Neural progenitor cell (in vitro differentiated cells): ENCODE measurements at regions not wholly inside any gene's neighbourhood (a gene's known extent, or its start where the extent isn't known, plus 50 kb on each side); places are given as distances from the start of the nearest gene placed in this dataset.

Experiments
- DNase-seq: peaks from one replicate; pipeline ENCODE4 v3.0.0-alpha.2; 2016; ENCODE audit warnings: low spot score
- H2AFZ ChIP-seq: fragments of 200-600 bp; sonication (generic); replicated peaks from 2 replicates; pipeline ENCODE4 v1.6.1; 2016; ENCODE audit warnings: antibody characterized with exemption
- H3F3A ChIP-seq: fragments of 200-600 bp; sonication (generic); 2 replicates; pipeline ENCODE4 v1.6.1; 2016; ENCODE audit warnings: antibody characterized with exemption, low read depth
- H3K27ac ChIP-seq: fragments of 200-600 bp; sonication (generic); 2 replicates; pipeline ENCODE4 v1.5.1; 2016; ENCODE audit warnings: mild to moderate bottlenecking
- H3K27me3 ChIP-seq: fragments of 200-600 bp; sonication (generic); 2 replicates; pipeline ENCODE4 v1.6.1; 2016; ENCODE audit warnings: mild to moderate bottlenecking, moderate library complexity
- H3K36me3 ChIP-seq: fragments of 200-600 bp; sonication (generic); 2 replicates; pipeline ENCODE4 v1.5.1; 2016
- H3K4me1 ChIP-seq: fragments of 200-600 bp; sonication (generic); 2 replicates; pipeline ENCODE4 v1.6.1; 2016; ENCODE audit warnings: mixed run types
- H3K4me2 ChIP-seq: fragments of 200-600 bp; sonication (generic); 2 replicates; pipeline ENCODE4 v1.6.1; 2016
- H3K4me3 ChIP-seq: fragments of 200-600 bp; sonication (generic); 2 replicates; pipeline ENCODE4 v1.5.1; 2016
- H3K79me2 ChIP-seq: fragments of 200-600 bp; sonication (generic); 2 replicates; pipeline ENCODE4 v1.6.1; 2016; ENCODE audit warnings: low read depth
- H3K9ac ChIP-seq: fragments of 200-600 bp; sonication (generic); 2 replicates; pipeline ENCODE4 v1.6.1; 2016
- H3K9me3 ChIP-seq: fragments of 200-600 bp; sonication (generic); 2 replicates; pipeline ENCODE4 v1.5.1; 2016; ENCODE audit warnings: low read depth
- H4K20me1 ChIP-seq: fragments of 200-600 bp; sonication (generic); 2 replicates; pipeline ENCODE4 v1.6.1; 2016; ENCODE audit warnings: low read depth
- H3K27ac Mint-ChIP-seq: 3 replicates; pipeline ENCODE4 v1.8.0; 2021; ENCODE audit warnings: mixed read lengths
- H3K27me3 Mint-ChIP-seq: 2 replicates; pipeline ENCODE4 v1.8.0; 2022; ENCODE audit warnings: low read depth, mild to moderate bottlenecking, inconsistent platforms, moderate library complexity, mixed read lengths; ENCODE audit not compliant: insufficient read depth
- H3K36me3 Mint-ChIP-seq: 3 replicates; pipeline ENCODE4 v1.8.0; 2021; ENCODE audit warnings: mixed read lengths
- H3K4me1 Mint-ChIP-seq: 3 replicates; pipeline ENCODE4 v1.8.0; 2021; ENCODE audit warnings: mixed read lengths
- H3K4me3 Mint-ChIP-seq: 3 replicates; pipeline ENCODE4 v1.8.0; 2021; ENCODE audit warnings: mild to moderate bottlenecking, moderate library complexity, mixed read lengths
- H3K9me3 Mint-ChIP-seq: 3 replicates; pipeline ENCODE4 v1.8.0; 2020; ENCODE audit warnings: mixed read lengths
- EZH2 ChIP-seq: fragments of 200-600 bp; sonication (generic); IDR thresholded peaks from 2 replicates; pipeline ENCODE4 v1.6.1; 2017; ENCODE audit warnings: antibody characterized with exemption, mild to moderate bottlenecking, moderate library complexity
- EZH2phosphoT487 ChIP-seq: fragments of 200-600 bp; sonication (generic); IDR thresholded peaks from 2 replicates; pipeline ENCODE4 v1.6.1; 2017; ENCODE audit warnings: antibody characterized with exemption
- TF ChIP-seq, protein P1 (sequence below): fragments of 200-600 bp; sonication (generic); IDR thresholded peaks from 2 replicates; pipeline ENCODE4 v1.5.1; 2017; ENCODE audit warnings: antibody characterized with exemption, mild to moderate bottlenecking

GRCh38 chr7:91425149-91425548, 160.9 kb downstream of the FZD1 start:
- Histone ChIP-seq H2AFZ (no peak overlapping the region), H3K9me3 (no peaks in the 10 kb centered on the region), H3K27ac (no peak overlapping the region), H3K4me3 (no peak overlapping the region), H3K4me2 (no peak overlapping the region), H3K27me3 (no peaks in the 10 kb centered on the region), H3K79me2 (no peaks in the 10 kb centered on the region), H4K20me1 (no peaks in the 10 kb centered on the region), H3K4me1 (peaks cover 14% of the 10 kb centered on the region), H3K36me3 (peaks cover 4% of the 10 kb centered on the region), H3F3A (no peaks in the 10 kb centered on the region), H3K9ac (no peak overlapping the region)
- TF ChIP-seq, protein P1, sequence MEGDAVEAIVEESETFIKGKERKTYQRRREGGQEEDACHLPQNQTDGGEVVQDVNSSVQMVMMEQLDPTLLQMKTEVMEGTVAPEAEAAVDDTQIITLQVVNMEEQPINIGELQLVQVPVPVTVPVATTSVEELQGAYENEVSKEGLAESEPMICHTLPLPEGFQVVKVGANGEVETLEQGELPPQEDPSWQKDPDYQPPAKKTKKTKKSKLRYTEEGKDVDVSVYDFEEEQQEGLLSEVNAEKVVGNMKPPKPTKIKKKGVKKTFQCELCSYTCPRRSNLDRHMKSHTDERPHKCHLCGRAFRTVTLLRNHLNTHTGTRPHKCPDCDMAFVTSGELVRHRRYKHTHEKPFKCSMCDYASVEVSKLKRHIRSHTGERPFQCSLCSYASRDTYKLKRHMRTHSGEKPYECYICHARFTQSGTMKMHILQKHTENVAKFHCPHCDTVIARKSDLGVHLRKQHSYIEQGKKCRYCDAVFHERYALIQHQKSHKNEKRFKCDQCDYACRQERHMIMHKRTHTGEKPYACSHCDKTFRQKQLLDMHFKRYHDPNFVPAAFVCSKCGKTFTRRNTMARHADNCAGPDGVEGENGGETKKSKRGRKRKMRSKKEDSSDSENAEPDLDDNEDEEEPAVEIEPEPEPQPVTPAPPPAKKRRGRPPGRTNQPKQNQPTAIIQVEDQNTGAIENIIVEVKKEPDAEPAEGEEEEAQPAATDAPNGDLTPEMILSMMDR: no peak
- TF ChIP-seq EZH2phosphoT487: no peak
- TF ChIP-seq EZH2: no peak
- Mint-ChIP-seq H3K4me3 (no peak overlapping the region), H3K27ac (no peak overlapping the region), H3K27me3 (peaks cover 2% of the 10 kb centered on the region), H3K9me3 (no peaks in the 10 kb centered on the region), H3K4me1 (peaks cover 17% of the 10 kb centered on the region), H3K36me3 (no peaks in the 10 kb centered on the region)
- no peak for DNase-seq

- H3K36me3 Mint-ChIP-seq: no peaks in the 10 kb centered on the region
- Histone ChIP-seq H3K27ac (no peak overlapping the region), H3K4me1 (no peaks in the 10 kb centered on the region), H3K4me2 (no peak overlapping the region), H3K36me3 (peaks cover 4% of the 10 kb centered on the region), H2AFZ (no peak overlapping the region), H4K20me1 (no peaks in the 10 kb centered on the region), H3K9me3 (no peaks in the 10 kb centered on the region), H3K4me3 (no peak overlapping the region), H3F3A (no peaks in the 10 kb centered on the region), H3K27me3 (no peaks in the 10 kb centered on the region), H3K79me2 (no peaks in the 10 kb centered on the region), H3K9ac (no peak overlapping the region)
- H3K4me3 Mint-ChIP-seq: no peak overlapping the region
- peaks cover 2% of the 10 kb centered on the region for H3K27me3 Mint-ChIP-seq
- H3K27ac Mint-ChIP-seq: no peak overlapping the region
- peaks cover under 1% of the 10 kb centered on the region for H3K9me3 Mint-ChIP-seq
- TF ChIP-seq, protein P1: no peak
- TF ChIP-seq EZH2phosphoT487 (no peak), EZH2 (no peak)
- no peak for DNase-seq
- peaks cover 12% of the 10 kb centered on the region for H3K4me1 Mint-ChIP-seq
Observed at GRCh38 chr7:91427051-91427450, 162.8 kb downstream of the FZD1 start.

DNA sequence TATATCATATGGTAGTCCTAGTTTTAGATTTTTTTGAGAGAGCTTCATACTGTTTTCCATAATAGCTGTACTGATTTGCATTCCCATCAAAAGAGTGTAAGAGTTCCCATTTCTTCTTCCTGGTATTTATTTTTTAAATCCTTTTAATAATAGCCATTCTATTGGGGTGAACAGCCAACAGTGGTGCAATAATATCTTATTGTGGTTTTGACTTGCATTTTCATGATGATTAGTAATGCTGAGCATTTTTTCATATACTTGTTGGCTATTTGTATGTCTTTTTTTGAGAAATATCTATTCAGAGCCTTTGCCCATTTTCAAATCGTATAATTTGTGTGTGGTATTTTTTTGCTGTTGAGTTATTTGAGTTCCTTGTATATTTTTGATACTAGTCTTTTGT, 167.4 kb downstream of the FZD1 start:
- no peak overlapping the region for H3K4me2 ChIP-seq
- H3K27me3 Mint-ChIP-seq: no peaks in the 10 kb centered on the region
- H3K36me3 Mint-ChIP-seq: no peaks in the 10 kb centered on the region
- peaks cover 7% of the 10 kb centered on the region for H3K9me3 Mint-ChIP-seq
- no peak overlapping the region for H3K4me3 Mint-ChIP-seq
- H3K79me2 ChIP-seq: no peaks in the 10 kb centered on the region
- no peak overlapping the region for H3K27ac Mint-ChIP-seq
- no peak overlapping the region for H3K4me3 ChIP-seq
- no peaks in the 10 kb centered on the region for H3K4me1 ChIP-seq
- no peaks in the 10 kb centered on the region for H3K9me3 ChIP-seq
- no peak for DNase-seq
- H3K27ac ChIP-seq: no peak overlapping the region
- no peak overlapping the region for H2AFZ ChIP-seq
- H3F3A ChIP-seq: no peaks in the 10 kb centered on the region
- no peak overlapping the region for H3K9ac ChIP-seq
- TF ChIP-seq EZH2phosphoT487: no peak
- TF ChIP-seq EZH2: no peak
- TF ChIP-seq, protein P1: no peak
- H3K27me3 ChIP-seq: no peaks in the 10 kb centered on the region
- H4K20me1 ChIP-seq: no peaks in the 10 kb centered on the region
- H3K4me1 Mint-ChIP-seq: peaks cover 3% of the 10 kb centered on the region
- peaks cover 4% of the 10 kb centered on the region for H3K36me3 ChIP-seq

- no peak overlapping the region for H3K27ac Mint-ChIP-seq
Observed at GRCh38 chr7:91434836-91435235, 170.6 kb downstream of the FZD1 start.

More at GRCh38 chr7:91434836-91435235, 170.6 kb downstream of the FZD1 start:
- H3K9ac ChIP-seq: no peak overlapping the region
- H3K79me2 ChIP-seq: no peaks in the 10 kb centered on the region
- no peaks in the 10 kb centered on the region for H3F3A ChIP-seq
- no peak overlapping the region for H3K4me3 Mint-ChIP-seq
- TF ChIP-seq EZH2 (no peak), EZH2phosphoT487 (no peak)
- TF ChIP-seq, protein P1: no peak
- no peak overlapping the region for H3K27ac ChIP-seq
- H4K20me1 ChIP-seq: no peaks in the 10 kb centered on the region
- H3K9me3 Mint-ChIP-seq: peaks cover 14% of the 10 kb centered on the region
- H3K4me2 ChIP-seq: no peak overlapping the region
- no peaks in the 10 kb centered on the region for H3K36me3 Mint-ChIP-seq
- H3K4me1 ChIP-seq: no peaks in the 10 kb centered on the region
- no peaks in the 10 kb centered on the region for H3K36me3 ChIP-seq
- no peaks in the 10 kb centered on the region for H3K9me3 ChIP-seq
- no peaks in the 10 kb centered on the region for H3K4me1 Mint-ChIP-seq
- no peak for DNase-seq
- no peak overlapping the region for H3K4me3 ChIP-seq
- H2AFZ ChIP-seq: no peak overlapping the region
- H3K27me3 Mint-ChIP-seq: peaks cover 2% of the 10 kb centered on the region
- H3K27me3 ChIP-seq: no peaks in the 10 kb centered on the region
